ENCODE measurements at regions not wholly inside any gene's neighbourhood (a gene's known extent, or its start where the extent isn't known, plus 50 kb on each side); places are given as distances from the start of the nearest gene placed in this dataset.

GRCh38 chr17:62121025-62121730 lies 56.1 kb upstream of the MED13 start:
- no peaks in the 10 kb centered on the region for H3K27me3 ChIP-seq (replicated peaks; ENCODE audit: insufficient read depth, low read length)
- no peaks in the 10 kb centered on the region for H3K4me1 ChIP-seq (ENCODE audit: low read length)
- no peaks in the 10 kb centered on the region for H3K79me2 ChIP-seq (ENCODE audit: low read length)
- no peak overlapping the region for H3K4me2 ChIP-seq (ENCODE audit: low read depth, low read length)
- H3K9ac ChIP-seq (ENCODE audit: low read length), result no peak overlapping the region
- no peaks in the 10 kb centered on the region for H3K9me3 ChIP-seq (replicated peaks; ENCODE audit: insufficient read depth, low read length)
- no peak for DNase-seq
- no peak overlapping the region for H3K4me3 ChIP-seq (ENCODE audit: low read length)
- no peaks in the 10 kb centered on the region for H3F3A ChIP-seq (ENCODE audit: insufficient read depth, low read length)
- H4K20me1 ChIP-seq (ENCODE audit: insufficient read depth, low read length), result no peaks in the 10 kb centered on the region
- H3K27ac ChIP-seq (ENCODE audit: low read length), result no peak overlapping the region
- no peaks in the 10 kb centered on the region for H3K9me2 ChIP-seq (replicated peaks; ENCODE audit: insufficient read depth, low read length)
- no peak overlapping the region for H2AFZ ChIP-seq (ENCODE audit: low read length)
- TF ChIP-seq EZH2phosphoT487 (IDR thresholded peaks at IDR 0.05; ENCODE audit: low read length), result no peak
- no peak for TF ChIP-seq CTCF (IDR thresholded peaks at IDR 0.05; ENCODE audit: low read length)
- no peak for TF ChIP-seq EZH2 (optimal IDR thresholded peaks at IDR 0.05; ENCODE audit: low read depth, low read length)
- H3K36me3 ChIP-seq (replicated peaks; ENCODE audit: insufficient read depth, low read length), result no peaks in the 10 kb centered on the region

GRCh38 chr17:62119373-62119772 lies 54.3 kb upstream of the MED13 start:
- no peak overlapping the region for H3K4me3 ChIP-seq (ENCODE audit: low read length)
- no peak for TF ChIP-seq CTCF (IDR thresholded peaks at IDR 0.05; ENCODE audit: low read length)
- no peak for TF ChIP-seq EZH2phosphoT487 (IDR thresholded peaks at IDR 0.05; ENCODE audit: low read length)
- TF ChIP-seq EZH2 (optimal IDR thresholded peaks at IDR 0.05; ENCODE audit: low read depth, low read length), result no peak
- DNase-seq, result no peak
- H4K20me1 ChIP-seq (ENCODE audit: insufficient read depth, low read length), result no peaks in the 10 kb centered on the region
- no peak overlapping the region for H3K4me2 ChIP-seq (ENCODE audit: low read depth, low read length)
- no peak overlapping the region for H3K27ac ChIP-seq (ENCODE audit: low read length)
- H3K9me2 ChIP-seq (replicated peaks; ENCODE audit: insufficient read depth, low read length), result no peaks in the 10 kb centered on the region
- H3K36me3 ChIP-seq (replicated peaks; ENCODE audit: insufficient read depth, low read length), result no peaks in the 10 kb centered on the region
- no peaks in the 10 kb centered on the region for H3K9me3 ChIP-seq (replicated peaks; ENCODE audit: insufficient read depth, low read length)
- H3K9ac ChIP-seq (ENCODE audit: low read length), result no peak overlapping the region
- H3K4me1 ChIP-seq (ENCODE audit: low read length), result no peaks in the 10 kb centered on the region
- no peaks in the 10 kb centered on the region for H3K79me2 ChIP-seq (ENCODE audit: low read length)
- no peak overlapping the region for H2AFZ ChIP-seq (ENCODE audit: low read length)
- no peaks in the 10 kb centered on the region for H3F3A ChIP-seq (ENCODE audit: insufficient read depth, low read length)
- no peaks in the 10 kb centered on the region for H3K27me3 ChIP-seq (replicated peaks; ENCODE audit: insufficient read depth, low read length)
